HEK293 (cell line): ENCODE measurements at regions not wholly inside any gene's neighbourhood (a gene's known extent, or its start where the extent isn't known, plus 50 kb on each side); places are given as distances from the start of the nearest gene placed in this dataset.

ENCODE experiments used
- CTCF ChIA-PET: fragments of 350-600 bp; formaldehyde crosslinking; extraction: SDS; loops from one replicate; lab custom pipeline; 2021; ENCODE audit warnings: antibody characterized with exemption; lab: Yijun Ruan, JAX
- POLR2A ChIA-PET: fragments of 300-600 bp; formaldehyde crosslinking; extraction: SDS; loops from one replicate; lab custom pipeline; 2020; ENCODE audit warnings: antibody characterized with exemption, inconsistent platforms; lab: Yijun Ruan, JAX
- H3K27ac ChIP-seq: fragments of 200-500 bp; sonication (Bioruptor generic); 2 replicates; pipeline ENCODE4 v1.5.1; 2014; ENCODE audit warnings: low read depth, low read length, control low read depth, inconsistent platforms; ENCODE audit errors: extremely low read depth
- H3K36me3 ChIP-seq, 2 experiments: fragments of 200-500 bp in 1 of 2; sonication (Bioruptor generic) in 1 of 2; 1 replicate in 1 of 2; 2 replicates in 1 of 2; pipeline ENCODE4 v1.5.1; 2014 to 2017; ENCODE audit warnings: inconsistent platforms in 2 of 2, low read length in 2 of 2; ENCODE audit not compliant: control insufficient read depth in 2 of 2, insufficient read depth in 1 of 2
- H3K4me1 ChIP-seq: fragments of 200-500 bp; sonication (Bioruptor generic); 2 replicates; pipeline ENCODE4 v1.5.1; 2014; ENCODE audit warnings: mild to moderate bottlenecking, low read length, inconsistent platforms; ENCODE audit not compliant: control insufficient read depth, insufficient read depth
- H3K4me3 ChIP-seq: 2 replicates; pipeline ENCODE4 v1.5.1; 2011; ENCODE audit warnings: low read depth, mild to moderate bottlenecking, control low read depth, low read length, moderate library complexity
- H3K9me3 ChIP-seq: fragments of 200-500 bp; sonication (Bioruptor generic); 2 replicates; pipeline ENCODE4 v1.5.1; 2014; ENCODE audit warnings: low read depth, low read length, inconsistent platforms; ENCODE audit not compliant: control insufficient read depth, insufficient read depth
- KLF7 ChIP-seq: fragments of 450-650 bp; formaldehyde crosslinking; IDR thresholded peaks from 2 replicates; pipeline ENCODE4 v1.5.1; 2016; ENCODE audit warnings: missing biosample characterization, missing genetic modification characterization, borderline replicate concordance
- MZF1 ChIP-seq: fragments of 450-650 bp; formaldehyde crosslinking; IDR thresholded peaks from 2 replicates; pipeline ENCODE4 v1.5.1; 2017; ENCODE audit warnings: missing biosample characterization, missing genetic modification characterization, borderline replicate concordance
- PRDM2 ChIP-seq: fragments of 450-650 bp; formaldehyde crosslinking; IDR thresholded peaks from 2 replicates; pipeline ENCODE4 v1.5.1; 2016; ENCODE audit warnings: missing biosample characterization, missing genetic modification characterization, borderline replicate concordance
- SP7 ChIP-seq: fragments of 450-650 bp; formaldehyde crosslinking; IDR thresholded peaks from 2 replicates; pipeline ENCODE4 v1.5.1; 2016; ENCODE audit warnings: missing biosample characterization, missing genetic modification characterization
- TRIM28 ChIP-seq: IDR thresholded peaks from 2 replicates; pipeline ENCODE4 v1.6.1; 2011; ENCODE audit warnings: low read length, control low read depth, borderline replicate concordance
- TSHZ1 ChIP-seq: fragments of 450-650 bp; formaldehyde crosslinking; IDR thresholded peaks from 2 replicates; pipeline ENCODE4 v1.5.1; 2016; ENCODE audit warnings: missing biosample characterization, missing genetic modification characterization, borderline replicate concordance
- YY2 ChIP-seq: fragments of 450-650 bp; formaldehyde crosslinking; IDR thresholded peaks from 2 replicates; pipeline ENCODE4 v1.5.1; 2016; ENCODE audit warnings: missing biosample characterization, missing genetic modification characterization
- ZBTB49 ChIP-seq: fragments of 450-650 bp; formaldehyde crosslinking; IDR thresholded peaks from 2 replicates; pipeline ENCODE4 v1.5.1; 2016; ENCODE audit warnings: missing biosample characterization, missing genetic modification characterization, low read depth
- ZBTB7A ChIP-seq: fragments of 450-650 bp; formaldehyde crosslinking; IDR thresholded peaks from 2 replicates; pipeline ENCODE4 v1.5.1; 2016; ENCODE audit warnings: low read depth, missing biosample characterization, missing genetic modification characterization
- ZFHX2 ChIP-seq: fragments of 450-650 bp; formaldehyde crosslinking; conservative IDR thresholded peaks from 2 replicates; pipeline ENCODE4 v1.5.1; 2016; ENCODE audit warnings: missing biosample characterization, missing genetic modification characterization
- ZIC2 ChIP-seq: fragments of 450-650 bp; formaldehyde crosslinking; IDR thresholded peaks from 2 replicates; pipeline ENCODE4 v1.5.1; 2016; ENCODE audit warnings: missing biosample characterization, missing genetic modification characterization
- ZNF132 ChIP-seq: fragments of 450-650 bp; formaldehyde crosslinking; IDR thresholded peaks from 2 replicates; pipeline ENCODE4 v1.5.1; 2017; ENCODE audit warnings: missing biosample characterization, missing genetic modification characterization, borderline replicate concordance
- ZNF133 ChIP-seq: fragments of 450-650 bp; formaldehyde crosslinking; IDR thresholded peaks from 2 replicates; pipeline ENCODE4 v1.5.1; 2016; ENCODE audit warnings: missing biosample characterization, missing genetic modification characterization
- ZNF174 ChIP-seq: fragments of 450-650 bp; formaldehyde crosslinking; IDR thresholded peaks from 2 replicates; pipeline ENCODE4 v1.5.0; 2017; ENCODE audit warnings: missing biosample characterization, mild to moderate bottlenecking, missing genetic modification characterization
- ZNF266 ChIP-seq: fragments of 450-650 bp; formaldehyde crosslinking; IDR thresholded peaks from 2 replicates; pipeline ENCODE4 v1.5.1; 2016; ENCODE audit warnings: missing biosample characterization, missing genetic modification characterization, low read depth
- ZNF302 ChIP-seq: fragments of 450-650 bp; formaldehyde crosslinking; IDR thresholded peaks from 2 replicates; pipeline ENCODE4 v1.5.1; 2016; ENCODE audit warnings: missing biosample characterization, missing genetic modification characterization, low read depth
- ZNF394 ChIP-seq: fragments of 450-650 bp; formaldehyde crosslinking; IDR thresholded peaks from 2 replicates; pipeline ENCODE4 v1.5.1; 2016; ENCODE audit warnings: missing biosample characterization, missing genetic modification characterization, mild to moderate bottlenecking, moderate library complexity, borderline replicate concordance
- ZNF48 ChIP-seq: fragments of 450-650 bp; formaldehyde crosslinking; IDR thresholded peaks from 2 replicates; pipeline ENCODE4 v1.5.1; 2016; ENCODE audit warnings: missing biosample characterization, missing genetic modification characterization
- ZNF488 ChIP-seq: fragments of 450-650 bp; formaldehyde crosslinking; IDR thresholded peaks from 2 replicates; pipeline ENCODE4 v1.5.1; 2016; ENCODE audit warnings: missing biosample characterization, missing genetic modification characterization
- ZNF664 ChIP-seq: fragments of 450-650 bp; formaldehyde crosslinking; IDR thresholded peaks from 2 replicates; pipeline ENCODE4 v1.5.1; 2016; ENCODE audit warnings: missing biosample characterization, missing genetic modification characterization
- ZNF747 ChIP-seq: fragments of 450-650 bp; formaldehyde crosslinking; IDR thresholded peaks from 2 replicates; pipeline ENCODE4 v1.5.1; 2016; ENCODE audit warnings: missing biosample characterization, missing genetic modification characterization
- ZNF777 ChIP-seq: fragments of 450-650 bp; formaldehyde crosslinking; IDR thresholded peaks from 2 replicates; pipeline ENCODE4 v1.5.1; 2017; ENCODE audit warnings: missing biosample characterization, missing genetic modification characterization, borderline replicate concordance
- ZSCAN30 ChIP-seq: fragments of 450-650 bp; IDR thresholded peaks from 2 replicates; pipeline ENCODE4 v1.5.1; 2018; ENCODE audit warnings: missing biosample characterization, mild to moderate bottlenecking, missing genetic modification characterization, moderate library complexity

GRCh38 chr4:135282676-135283075 lies 1081.1 kb upstream of the PABPC4L start (continued):
- TF ChIP-seq ZNF747 (tag by site-specific recombination) (no peak), TSHZ1 (tag by site-specific recombination) (no peak), ZFHX2 (tag by site-specific recombination) (no peak), ZNF394 (tag by site-specific recombination) (no peak), PRDM2 (tag by site-specific recombination) (no peak), ZSCAN30 (tag by site-specific recombination) (no peak), ZNF664 (tag by site-specific recombination) (no peak), ZIC2 (no peak), ZNF132 (tag by site-specific recombination) (no peak), KLF7 (tag by site-specific recombination) (no peak)

- Histone ChIP-seq H3K9me3 (no peaks in the 10 kb centered on the region), H3K27ac (no peak overlapping the region), H3K4me1 (no peaks in the 10 kb centered on the region), H3K4me3 (no peak overlapping the region), H3K36me3 (no peaks in the 10 kb centered on the region)
- POLR2A ChIA-PET = no interaction called here
- CTCF ChIA-PET = no interaction called here
- TF ChIP-seq ZNF133 (tag by site-specific recombination) (no peak), SP7 (tag by site-specific recombination) (no peak), ZNF174 (no peak), ZNF777 (tag by site-specific recombination) (no peak), MZF1 (tag by site-specific recombination) (no peak)
Measured at GRCh38 chr4:135281230-135281629, 1079.6 kb upstream of the PABPC4L start.

GRCh38 chr4:135277980-135278315 lies 1076.4 kb upstream of the PABPC4L start:
- CTCF ChIA-PET = no interaction called here
- no peak overlapping the region for H3K27ac ChIP-seq
- no peak overlapping the region for H3K4me3 ChIP-seq
- H3K36me3 ChIP-seq = no peaks in the 10 kb centered on the region
- H3K9me3 ChIP-seq = no peaks in the 10 kb centered on the region
- POLR2A ChIA-PET = no interaction called here
- H3K4me1 ChIP-seq = no peaks in the 10 kb centered on the region
- TF ChIP-seq ZNF48 (tag by site-specific recombination) (no peak), ZFHX2 (tag by site-specific recombination) (no peak), ZNF266 (tag by site-specific recombination) (no peak), TRIM28 (no peak), ZNF488 (tag by site-specific recombination) (no peak), ZNF302 (no peak), ZBTB49 (tag by site-specific recombination) (no peak), YY2 (tag by site-specific recombination) (no peak), ZBTB7A (tag by site-specific recombination) (no peak)
